Type B pancreatic cell (in vitro differentiated cells): ENCODE measurements at regions not wholly inside any gene's neighbourhood (a gene's known extent, or its start where the extent isn't known, plus 50 kb on each side); places are given as distances from the start of the nearest gene placed in this dataset.
A peak's percentile ranks its signal among the peaks of the same experiment; 100 is the strongest.

Experiments used
- DNase-seq: peaks from one replicate; pipeline ENCODE4 v3.0.0; 2021; ENCODE audit warnings: mixed read lengths; ENCODE audit not compliant: unreplicated experiment; ENCODE audit errors: extremely low spot score
- H3K27ac Mint-ChIP-seq: 2 replicates; pipeline ENCODE4 v1.8.0; 2021; ENCODE audit warnings: mild to moderate bottlenecking, mixed read lengths
- H3K27me3 Mint-ChIP-seq: 2 replicates; pipeline ENCODE4 v1.8.0; 2021; ENCODE audit warnings: mixed read lengths
- H3K36me3 Mint-ChIP-seq: 2 replicates; pipeline ENCODE4 v1.8.0; 2021; ENCODE audit warnings: mixed read lengths
- H3K4me1 Mint-ChIP-seq: one replicate; pipeline ENCODE4 v1.8.0; 2021; ENCODE audit warnings: mixed read lengths; ENCODE audit not compliant: unreplicated experiment
- H3K4me3 Mint-ChIP-seq: 2 replicates; pipeline ENCODE4 v1.8.0; 2021; ENCODE audit warnings: mild to moderate bottlenecking, mixed read lengths
- H3K9me3 Mint-ChIP-seq: 2 replicates; pipeline ENCODE4 v1.8.0; 2021; ENCODE audit warnings: mixed read lengths
- CTCF ChIP-seq: fragments of 200-600 bp; sonication (generic); conservative IDR thresholded peaks from 2 replicates; pipeline ENCODE4 v1.5.0; 2021; ENCODE audit warnings: antibody characterized with exemption, mild to moderate bottlenecking

- H3K4me1 Mint-ChIP-seq: peaks cover 11% of the 10 kb centered on the region
- DNase-seq: no peak
- no peaks in the 10 kb centered on the region for H3K36me3 Mint-ChIP-seq
- no peak for TF ChIP-seq CTCF
- H3K27ac Mint-ChIP-seq: no peak overlapping the region
- H3K27me3 Mint-ChIP-seq: no peaks in the 10 kb centered on the region
- H3K9me3 Mint-ChIP-seq: no peaks in the 10 kb centered on the region
- H3K4me3 Mint-ChIP-seq: no peak overlapping the region
Observed at GRCh38 chr2:157991932-157992331, 109.7 kb upstream of the UPP2 start.

GRCh38 chr2:157990173-157990572 lies 111.5 kb upstream of the UPP2 start:
- DNase-seq: no peak
- no peaks in the 10 kb centered on the region for H3K9me3 Mint-ChIP-seq
- H3K4me1 Mint-ChIP-seq: peaks cover 11% of the 10 kb centered on the region
- TF ChIP-seq CTCF: no peak
- H3K27me3 Mint-ChIP-seq: peaks cover 3% of the 10 kb centered on the region
- no peaks in the 10 kb centered on the region for H3K36me3 Mint-ChIP-seq
- H3K4me3 Mint-ChIP-seq: peak overlapping the region; percentile 26
- H3K27ac Mint-ChIP-seq: no peak overlapping the region

GRCh38 chr2:157989227-157989626 lies 112.4 kb upstream of the UPP2 start:
- no peak overlapping the region for H3K4me3 Mint-ChIP-seq
- H3K9me3 Mint-ChIP-seq: no peaks in the 10 kb centered on the region
- H3K27ac Mint-ChIP-seq: no peak overlapping the region
- peaks cover 11% of the 10 kb centered on the region for H3K4me1 Mint-ChIP-seq
- TF ChIP-seq CTCF: no peak
- no peaks in the 10 kb centered on the region for H3K36me3 Mint-ChIP-seq
- DNase-seq: no peak
- H3K27me3 Mint-ChIP-seq: peaks cover 3% of the 10 kb centered on the region

GRCh38 chr2:157986761-157987160 lies 110.6 kb upstream of the ACVR1 start:
- peaks cover 11% of the 10 kb centered on the region for H3K4me1 Mint-ChIP-seq
- DNase-seq: no peak
- no peak overlapping the region for H3K4me3 Mint-ChIP-seq
- H3K36me3 Mint-ChIP-seq: no peaks in the 10 kb centered on the region
- peaks cover 5% of the 10 kb centered on the region for H3K9me3 Mint-ChIP-seq
- peaks cover 3% of the 10 kb centered on the region for H3K27me3 Mint-ChIP-seq
- no peak for TF ChIP-seq CTCF
- no peak overlapping the region for H3K27ac Mint-ChIP-seq

GRCh38 chr2:157984866-157985265 lies 108.7 kb upstream of the ACVR1 start:
- H3K27me3 Mint-ChIP-seq: peaks cover 3% of the 10 kb centered on the region
- DNase-seq: no peak
- H3K4me3 Mint-ChIP-seq: no peak overlapping the region
- H3K27ac Mint-ChIP-seq: no peak overlapping the region
- H3K9me3 Mint-ChIP-seq: peaks cover 5% of the 10 kb centered on the region
- H3K4me1 Mint-ChIP-seq: peaks cover 3% of the 10 kb centered on the region
- TF ChIP-seq CTCF: no peak
- no peaks in the 10 kb centered on the region for H3K36me3 Mint-ChIP-seq

- DNase-seq: no peak
- peaks cover 5% of the 10 kb centered on the region for H3K9me3 Mint-ChIP-seq
- no peak overlapping the region for H3K4me3 Mint-ChIP-seq
- H3K27ac Mint-ChIP-seq: no peak overlapping the region
- no peak for TF ChIP-seq CTCF
- no peaks in the 10 kb centered on the region for H3K4me1 Mint-ChIP-seq
- H3K27me3 Mint-ChIP-seq: no peaks in the 10 kb centered on the region
- H3K36me3 Mint-ChIP-seq: no peaks in the 10 kb centered on the region
Observed at GRCh38 chr2:157980020-157980419, 103.9 kb upstream of the ACVR1 start.
